ENCODE measurements at regions not wholly inside any gene's neighbourhood (a gene's known extent, or its start where the extent isn't known, plus 50 kb on each side); places are given as distances from the start of the nearest gene placed in this dataset.
"Not testable (repeated sequence)": the region's sequence is repeated elsewhere in the genome, so short reads cannot be mapped to it uniquely, and the experiment has no call there.

- no peak for DNase-seq (ENCODE audit: low read depth)
Measured at GRCh38 chr6:100096341-100096740, 102.3 kb upstream of the MCHR2 start.

- DNase-seq (ENCODE audit: low read depth), result no peak
Measured at GRCh38 chr6:100093405-100093804, 99.4 kb upstream of the MCHR2 start.

- DNase-seq (ENCODE audit: low read depth), result no peak
Measured at GRCh38 chr6:100088009-100088408, 94.0 kb upstream of the MCHR2 start.

GRCh38 chr6:100084991-100085364 is 91.0 kb upstream of the MCHR2 start:
- no peak for DNase-seq (ENCODE audit: low read depth)

- no peak for DNase-seq (ENCODE audit: low read depth)
Measured at GRCh38 chr6:100084316-100084990, 90.4 kb upstream of the MCHR2 start.

- no peak for DNase-seq (ENCODE audit: low read depth)
Measured at GRCh38 chr6:100078509-100078908, 84.5 kb upstream of the MCHR2 start.

- no peak for DNase-seq (ENCODE audit: low read depth)
Measured at GRCh38 chr6:100065348-100065747, 71.3 kb upstream of the MCHR2 start.

GRCh38 chr6:100062621-100063020 is 68.6 kb upstream of the MCHR2 start:
- DNase-seq (ENCODE audit: low read depth), result no peak

- DNase-seq (ENCODE audit: low read depth), result no peak
Measured at GRCh38 chr6:100057941-100058340, 63.9 kb upstream of the MCHR2 start.

GRCh38 chr6:100050550-100050949 is 56.5 kb upstream of the MCHR2 start:
- no peak for DNase-seq (ENCODE audit: low read depth)

GRCh38 chr6:100043961-100044360 is 49.9 kb upstream of the MCHR2 start:
- DNase-seq (ENCODE audit: low read depth), result not testable (repeated sequence)

Measured in stimulated activated CD8-positive, alpha-beta memory T cell treated with anti-CD3 and anti-CD28 coated beads, Interleukin-12 subunit alpha, Interleukin-12 subunit beta, amount 100 ng/mL, for 4 hours (primary cell).